ENCODE measurements at regions not wholly inside any gene's neighbourhood (a gene's known extent, or its start where the extent isn't known, plus 50 kb on each side); places are given as distances from the start of the nearest gene placed in this dataset.

DNA sequence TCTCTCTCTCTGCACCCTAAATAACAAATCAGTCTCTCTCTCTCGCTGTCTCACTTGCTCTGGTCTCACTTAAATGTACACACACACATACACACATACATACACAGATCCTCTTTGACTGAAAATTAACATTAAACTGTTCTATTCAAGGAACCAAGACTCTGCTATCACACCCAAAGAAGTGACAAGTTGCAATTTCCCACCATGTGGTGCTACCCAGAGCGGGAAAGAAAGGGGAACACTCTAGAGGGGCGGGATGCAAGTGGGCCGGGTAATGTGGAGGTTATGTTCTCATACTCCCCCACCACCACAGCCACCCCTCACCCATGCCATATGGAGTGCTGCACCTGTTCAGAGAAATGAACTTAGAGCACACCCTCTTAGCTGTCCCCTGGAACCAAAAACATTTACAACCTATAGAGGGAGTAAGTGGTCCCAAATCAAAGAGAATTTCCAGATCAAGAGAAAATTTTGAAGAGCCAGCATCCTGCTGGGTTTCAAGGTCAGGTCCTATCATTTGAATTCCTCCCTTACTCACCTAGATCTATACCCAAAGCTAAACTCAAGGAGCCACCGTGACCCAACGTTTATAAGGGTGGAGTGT is 319.4 kb downstream of the BRINP2 start:
- DNase-seq (ENCODE audit: low spot score in 2 of 2) (no peak), ATAC-seq (replicated peaks; ENCODE audit: extremely low read depth, poor library complexity, severe bottlenecking) (no peak)
- Mint-ChIP-seq H3K9me3 (peaks cover 24% of the 10 kb centered on the region), H3K27ac (ENCODE audit: low read depth) (no peak overlapping the region), H3K36me3 (ENCODE audit: insufficient read depth) (no peaks in the 10 kb centered on the region), H3K4me3 (no peak overlapping the region), H3K27me3 (no peaks in the 10 kb centered on the region), H3K4me1 (no peaks in the 10 kb centered on the region)

DNA sequence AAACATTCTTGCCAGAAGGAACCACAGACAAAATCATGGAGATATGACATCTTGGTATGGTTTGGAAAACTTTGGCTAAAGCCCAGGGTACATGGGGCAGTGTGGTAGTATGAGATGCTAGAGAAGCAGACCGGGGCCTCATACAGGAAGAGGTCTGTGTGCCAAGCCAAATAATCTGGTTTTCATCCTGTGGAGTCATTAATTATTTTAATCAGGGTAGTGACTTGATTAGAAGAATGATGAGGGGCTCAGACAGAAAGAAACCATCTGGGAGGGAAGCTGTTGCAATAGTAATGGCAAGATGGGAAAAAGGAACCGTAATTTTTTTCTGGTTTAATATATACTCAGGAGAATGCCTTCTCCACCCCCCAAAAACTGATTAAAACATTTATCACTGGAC is 318.0 kb downstream of the BRINP2 start:
- Mint-ChIP-seq H3K9me3 (peaks cover 30% of the 10 kb centered on the region), H3K4me1 (no peaks in the 10 kb centered on the region), H3K36me3 (ENCODE audit: insufficient read depth) (no peaks in the 10 kb centered on the region), H3K4me3 (no peak overlapping the region), H3K27me3 (no peaks in the 10 kb centered on the region), H3K27ac (ENCODE audit: low read depth) (no peak overlapping the region)
- no peak for ATAC-seq (replicated peaks; ENCODE audit: extremely low read depth, poor library complexity, severe bottlenecking)
- no peak for DNase-seq (ENCODE audit: low spot score in 2 of 2)

DNA sequence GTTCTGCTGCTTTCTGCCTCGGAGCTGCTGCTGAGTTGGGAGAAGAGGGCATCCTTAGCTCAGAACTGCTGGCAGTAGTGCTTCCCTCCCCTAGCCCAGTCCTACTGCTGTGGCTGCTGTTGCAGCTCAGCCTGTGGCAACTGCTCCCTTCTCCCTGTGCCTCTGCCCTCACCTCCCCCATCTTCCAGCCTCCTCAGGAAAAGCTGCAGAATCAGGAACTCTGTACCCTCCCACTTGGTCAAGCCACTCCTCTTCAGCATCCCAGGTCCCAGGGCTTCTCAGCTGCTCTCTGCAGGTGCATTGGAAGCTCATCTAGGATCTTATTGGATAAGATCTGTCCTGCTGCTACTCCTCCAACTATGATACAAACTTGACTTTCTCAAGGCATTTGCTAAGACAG is 316.7 kb downstream of the BRINP2 start:
- Mint-ChIP-seq H3K36me3 (ENCODE audit: insufficient read depth) (no peaks in the 10 kb centered on the region), H3K4me3 (no peak overlapping the region), H3K27me3 (no peaks in the 10 kb centered on the region), H3K27ac (ENCODE audit: low read depth) (no peak overlapping the region), H3K9me3 (peaks cover 30% of the 10 kb centered on the region), H3K4me1 (no peaks in the 10 kb centered on the region)
- DNase-seq (ENCODE audit: low spot score in 2 of 2) (no peak), ATAC-seq (replicated peaks; ENCODE audit: extremely low read depth, poor library complexity, severe bottlenecking) (no peak)

DNA sequence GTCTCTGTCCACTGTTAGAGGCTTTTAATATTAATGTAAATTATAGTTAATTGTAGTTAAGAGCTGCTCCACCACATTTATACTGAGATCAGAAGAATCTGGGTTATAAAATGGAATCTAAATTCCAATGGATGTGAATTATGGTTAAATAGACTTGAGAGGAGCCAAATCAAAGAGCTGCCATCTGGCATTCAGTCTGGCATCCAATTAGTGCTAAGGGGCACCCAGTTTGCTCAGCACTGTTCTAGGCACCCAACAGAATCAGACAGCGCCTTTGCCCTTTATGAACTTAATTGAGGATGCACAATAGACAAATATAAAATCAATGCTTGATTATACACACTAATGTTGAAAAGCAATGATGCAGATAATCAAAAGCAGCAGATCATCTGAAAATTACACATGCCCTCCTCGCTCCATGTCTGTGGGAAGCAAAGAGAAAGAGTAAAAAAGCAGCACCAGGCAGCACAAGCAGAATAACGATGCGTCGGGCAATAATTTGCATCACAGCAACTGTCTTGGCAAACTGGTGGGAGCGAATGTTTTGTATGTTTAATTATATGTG is 310.1 kb downstream of the BRINP2 start:
- Mint-ChIP-seq H3K4me3 (no peak overlapping the region), H3K27me3 (no peaks in the 10 kb centered on the region), H3K36me3 (ENCODE audit: insufficient read depth) (no peaks in the 10 kb centered on the region), H3K9me3 (peaks cover 42% of the 10 kb centered on the region), H3K27ac (ENCODE audit: low read depth) (no peak overlapping the region), H3K4me1 (no peaks in the 10 kb centered on the region)
- ATAC-seq (replicated peaks; ENCODE audit: extremely low read depth, poor library complexity, severe bottlenecking) (no peak), DNase-seq (ENCODE audit: low spot score in 2 of 2) (no peak)

DNA sequence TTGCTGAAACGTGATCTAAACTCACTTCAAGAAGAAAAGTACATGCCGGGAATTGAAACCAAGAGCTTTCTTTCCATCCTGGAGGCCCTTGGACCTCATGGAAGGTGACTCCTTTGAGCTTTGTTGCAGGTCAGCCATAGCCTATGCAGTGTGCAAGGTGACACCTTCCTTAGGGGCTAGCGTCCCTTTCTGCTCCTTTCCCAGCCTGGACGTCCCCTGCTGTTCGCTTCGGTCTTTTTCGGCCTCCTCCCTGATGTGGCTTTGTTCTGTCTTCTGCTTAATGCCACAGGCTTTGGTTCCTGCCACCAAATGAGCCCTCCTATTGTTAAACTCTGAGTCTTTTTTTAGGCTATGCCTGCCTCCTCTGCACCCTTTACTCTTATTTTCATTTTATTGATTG is 308.8 kb downstream of the BRINP2 start:
- Mint-ChIP-seq H3K27ac (ENCODE audit: low read depth) (no peak overlapping the region), H3K4me1 (no peaks in the 10 kb centered on the region), H3K36me3 (ENCODE audit: insufficient read depth) (no peaks in the 10 kb centered on the region), H3K27me3 (no peaks in the 10 kb centered on the region), H3K4me3 (no peak overlapping the region), H3K9me3 (peaks cover 30% of the 10 kb centered on the region)
- DNase-seq (ENCODE audit: low spot score in 2 of 2) (no peak), ATAC-seq (replicated peaks; ENCODE audit: extremely low read depth, poor library complexity, severe bottlenecking) (no peak)

DNA sequence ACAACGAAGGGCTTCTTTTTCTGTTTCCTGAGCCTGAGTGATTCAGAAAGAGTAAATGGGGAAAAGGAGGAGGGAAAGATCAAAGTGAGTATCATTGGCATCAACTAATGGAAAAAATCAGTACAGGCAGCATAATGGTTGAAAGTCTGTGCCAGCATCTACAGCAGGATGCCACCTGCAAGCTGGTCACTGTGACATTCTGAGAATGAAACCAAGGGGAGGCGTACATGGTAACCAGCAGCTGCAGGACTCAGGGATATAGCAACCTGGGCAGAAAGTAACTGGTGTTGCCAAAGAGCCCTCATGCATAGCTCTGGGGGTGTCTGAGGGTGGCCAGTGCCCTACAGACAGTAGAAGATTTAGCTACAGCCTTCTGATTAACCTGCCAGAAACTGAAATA is 305.9 kb downstream of the BRINP2 start:
- no peaks in the 10 kb centered on the region for H3K4me1 Mint-ChIP-seq
- DNase-seq (ENCODE audit: low spot score in 2 of 2): no peak
- peaks cover 37% of the 10 kb centered on the region for H3K9me3 Mint-ChIP-seq
- no peaks in the 10 kb centered on the region for H3K27me3 Mint-ChIP-seq
- ATAC-seq (replicated peaks; ENCODE audit: extremely low read depth, poor library complexity, severe bottlenecking): no peak
- H3K4me3 Mint-ChIP-seq: no peak overlapping the region
- H3K36me3 Mint-ChIP-seq (ENCODE audit: insufficient read depth): no peaks in the 10 kb centered on the region
- H3K27ac Mint-ChIP-seq (ENCODE audit: low read depth): no peak overlapping the region

DNA sequence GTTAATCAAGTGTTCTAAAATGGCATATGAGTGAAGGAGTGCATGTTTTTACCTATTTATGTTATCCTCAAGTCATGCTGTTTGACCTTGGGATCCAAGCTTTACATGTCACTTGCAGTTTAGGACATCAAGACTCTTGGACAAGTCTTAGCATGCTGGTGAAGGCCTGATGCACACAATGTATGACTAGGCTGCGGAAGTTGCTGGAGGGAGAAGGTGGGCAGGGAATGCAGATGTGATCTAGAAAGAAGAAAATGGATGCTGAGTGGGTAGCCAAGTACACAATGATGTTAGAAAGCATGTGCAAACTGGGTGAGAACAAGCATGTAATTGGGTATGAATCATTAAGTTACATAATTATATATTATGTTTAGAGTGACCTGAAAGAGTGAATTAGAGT is 301.8 kb downstream of the BRINP2 start:
- no peak for ATAC-seq (replicated peaks; ENCODE audit: extremely low read depth, poor library complexity, severe bottlenecking)

DNA sequence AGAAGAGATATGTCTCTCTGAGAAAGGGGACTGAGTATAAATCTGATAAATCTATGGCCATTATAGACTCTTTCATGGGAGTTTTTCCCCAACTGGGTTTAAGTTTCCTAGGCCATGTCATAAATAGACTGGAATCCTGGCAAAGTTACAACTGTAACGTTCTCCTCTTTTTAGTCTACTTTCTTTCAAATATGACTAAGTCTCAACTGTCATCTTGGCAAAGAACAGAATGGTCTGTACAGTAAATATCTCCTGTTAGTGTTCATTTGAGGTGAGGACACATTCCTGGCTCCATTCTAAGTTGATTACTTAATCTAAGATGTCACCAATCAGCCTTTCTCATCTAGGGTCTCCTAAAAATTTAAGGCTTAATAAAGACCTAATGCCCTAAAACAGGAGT is 300.5 kb downstream of the BRINP2 start:
- no peaks in the 10 kb centered on the region for H3K36me3 Mint-ChIP-seq (ENCODE audit: insufficient read depth)
- no peak overlapping the region for H3K4me3 Mint-ChIP-seq
- H3K4me1 Mint-ChIP-seq: no peaks in the 10 kb centered on the region
- ATAC-seq (replicated peaks; ENCODE audit: extremely low read depth, poor library complexity, severe bottlenecking): no peak
- no peaks in the 10 kb centered on the region for H3K27me3 Mint-ChIP-seq
- H3K27ac Mint-ChIP-seq (ENCODE audit: low read depth): no peak overlapping the region
- peaks cover 22% of the 10 kb centered on the region for H3K9me3 Mint-ChIP-seq
- DNase-seq (ENCODE audit: low spot score in 2 of 2): no peak

More for the DNA sequence above, 301.8 kb downstream of the BRINP2 start:
- no peak overlapping the region for H3K27ac Mint-ChIP-seq (ENCODE audit: low read depth)
- H3K27me3 Mint-ChIP-seq: no peaks in the 10 kb centered on the region
- no peak for DNase-seq (ENCODE audit: low spot score in 2 of 2)
- H3K36me3 Mint-ChIP-seq (ENCODE audit: insufficient read depth): no peaks in the 10 kb centered on the region
- no peak overlapping the region for H3K4me3 Mint-ChIP-seq
- H3K4me1 Mint-ChIP-seq: no peaks in the 10 kb centered on the region
- H3K9me3 Mint-ChIP-seq: peaks cover 20% of the 10 kb centered on the region

DNA sequence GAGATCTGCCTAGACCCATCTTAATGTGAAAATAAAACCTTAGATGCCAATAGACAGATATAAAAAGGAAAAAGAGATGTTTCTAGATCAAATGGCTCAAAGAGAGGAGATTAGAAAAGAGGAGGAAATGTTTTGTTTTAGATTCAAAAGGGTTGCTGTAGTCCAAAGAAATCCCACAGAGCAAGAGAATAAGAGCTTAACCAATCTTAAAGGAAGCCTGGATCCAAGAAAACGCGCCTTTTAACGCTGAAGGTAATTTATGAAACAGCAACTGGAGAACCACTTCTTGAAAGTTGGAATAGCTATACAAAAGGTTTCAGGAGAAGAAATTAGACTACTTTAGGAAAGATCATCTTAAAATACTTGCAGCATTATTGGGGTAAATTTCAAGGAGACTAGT is 298.8 kb downstream of the BRINP2 start:
- Mint-ChIP-seq H3K9me3 (peaks cover 20% of the 10 kb centered on the region), H3K36me3 (ENCODE audit: insufficient read depth) (no peaks in the 10 kb centered on the region), H3K4me1 (no peaks in the 10 kb centered on the region), H3K4me3 (no peak overlapping the region), H3K27me3 (no peaks in the 10 kb centered on the region), H3K27ac (ENCODE audit: low read depth) (no peak overlapping the region)
- DNase-seq (ENCODE audit: low spot score in 2 of 2) (no peak), ATAC-seq (replicated peaks; ENCODE audit: extremely low read depth, poor library complexity, severe bottlenecking) (no peak)

DNA sequence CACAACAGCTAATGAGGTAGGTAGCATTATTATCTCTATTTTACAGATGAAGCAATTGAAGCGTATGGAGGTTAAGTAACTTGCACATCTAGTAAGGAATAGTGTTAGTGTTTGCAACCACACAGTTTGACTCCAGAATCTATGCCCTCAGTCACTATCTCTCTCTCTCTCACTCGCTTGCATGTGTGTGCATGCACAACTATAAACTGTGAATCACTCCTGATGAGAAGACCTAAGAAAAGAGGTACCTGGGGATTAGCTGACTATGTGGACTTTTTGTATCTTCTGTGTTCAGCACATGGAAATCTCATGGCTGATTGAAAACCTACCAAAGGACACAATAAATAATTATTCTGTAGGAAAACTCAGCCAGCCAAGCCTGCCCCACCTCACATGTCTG is 295.5 kb downstream of the BRINP2 start:
- Mint-ChIP-seq H3K9me3 (peaks cover 25% of the 10 kb centered on the region), H3K36me3 (ENCODE audit: insufficient read depth) (no peaks in the 10 kb centered on the region), H3K27me3 (no peaks in the 10 kb centered on the region), H3K27ac (ENCODE audit: low read depth) (no peak overlapping the region), H3K4me3 (no peak overlapping the region), H3K4me1 (no peaks in the 10 kb centered on the region)
- no peak for DNase-seq (ENCODE audit: low spot score in 2 of 2)
- ATAC-seq (replicated peaks; ENCODE audit: extremely low read depth, poor library complexity, severe bottlenecking): no peak

DNA sequence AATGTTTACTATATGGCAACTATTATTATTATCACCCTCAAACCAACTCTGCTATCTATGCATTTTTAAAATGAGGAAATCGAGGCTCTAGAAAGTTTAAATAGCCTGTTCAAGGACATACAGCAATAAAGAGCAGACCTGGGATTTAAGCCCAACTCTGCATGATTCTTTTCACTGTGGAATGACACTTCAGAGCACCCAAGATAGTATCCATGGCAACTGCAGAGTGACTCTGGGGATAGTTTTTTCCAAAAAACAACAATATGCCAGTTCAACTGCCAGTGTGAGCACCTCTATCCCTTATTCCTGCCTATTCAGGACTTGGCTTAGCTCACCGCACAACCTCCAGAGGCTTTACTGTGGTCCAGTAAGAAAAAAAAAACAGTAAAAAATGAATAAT is 293.9 kb downstream of the BRINP2 start:
- Mint-ChIP-seq H3K4me3 (no peak overlapping the region), H3K27me3 (no peaks in the 10 kb centered on the region), H3K9me3 (peaks cover 40% of the 10 kb centered on the region), H3K4me1 (no peaks in the 10 kb centered on the region), H3K27ac (ENCODE audit: low read depth) (no peak overlapping the region), H3K36me3 (ENCODE audit: insufficient read depth) (no peaks in the 10 kb centered on the region)
- ATAC-seq (replicated peaks; ENCODE audit: extremely low read depth, poor library complexity, severe bottlenecking) (no peak), DNase-seq (ENCODE audit: low spot score in 2 of 2) (no peak)

DNA sequence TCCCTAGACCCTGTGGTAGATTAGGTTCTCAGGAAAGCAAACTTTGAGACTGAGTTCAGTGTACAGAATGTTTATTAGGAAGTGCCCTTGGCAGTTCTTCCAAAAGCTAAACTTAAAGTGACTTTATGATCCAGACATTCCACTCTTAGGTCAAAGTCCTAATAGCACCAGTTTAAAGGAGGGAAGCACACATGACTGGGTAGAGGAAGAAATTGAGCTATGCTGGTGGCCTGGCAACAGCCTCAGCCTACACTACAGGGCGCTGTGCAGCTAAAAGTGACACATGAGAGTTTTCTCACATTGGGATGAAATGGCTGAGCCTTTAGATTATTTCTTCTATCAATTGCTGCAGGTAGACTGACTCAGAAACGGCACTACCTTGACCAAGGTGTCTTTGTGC is 280.4 kb downstream of the BRINP2 start:
- no peak overlapping the region for H3K27ac Mint-ChIP-seq (ENCODE audit: low read depth)
- H3K36me3 Mint-ChIP-seq (ENCODE audit: insufficient read depth): no peaks in the 10 kb centered on the region
- no peak for ATAC-seq (replicated peaks; ENCODE audit: extremely low read depth, poor library complexity, severe bottlenecking)
- H3K9me3 Mint-ChIP-seq: peaks cover 13% of the 10 kb centered on the region
- no peaks in the 10 kb centered on the region for H3K27me3 Mint-ChIP-seq
- H3K4me3 Mint-ChIP-seq: no peak overlapping the region
- DNase-seq (ENCODE audit: low spot score in 2 of 2): no peak
- no peaks in the 10 kb centered on the region for H3K4me1 Mint-ChIP-seq

DNA sequence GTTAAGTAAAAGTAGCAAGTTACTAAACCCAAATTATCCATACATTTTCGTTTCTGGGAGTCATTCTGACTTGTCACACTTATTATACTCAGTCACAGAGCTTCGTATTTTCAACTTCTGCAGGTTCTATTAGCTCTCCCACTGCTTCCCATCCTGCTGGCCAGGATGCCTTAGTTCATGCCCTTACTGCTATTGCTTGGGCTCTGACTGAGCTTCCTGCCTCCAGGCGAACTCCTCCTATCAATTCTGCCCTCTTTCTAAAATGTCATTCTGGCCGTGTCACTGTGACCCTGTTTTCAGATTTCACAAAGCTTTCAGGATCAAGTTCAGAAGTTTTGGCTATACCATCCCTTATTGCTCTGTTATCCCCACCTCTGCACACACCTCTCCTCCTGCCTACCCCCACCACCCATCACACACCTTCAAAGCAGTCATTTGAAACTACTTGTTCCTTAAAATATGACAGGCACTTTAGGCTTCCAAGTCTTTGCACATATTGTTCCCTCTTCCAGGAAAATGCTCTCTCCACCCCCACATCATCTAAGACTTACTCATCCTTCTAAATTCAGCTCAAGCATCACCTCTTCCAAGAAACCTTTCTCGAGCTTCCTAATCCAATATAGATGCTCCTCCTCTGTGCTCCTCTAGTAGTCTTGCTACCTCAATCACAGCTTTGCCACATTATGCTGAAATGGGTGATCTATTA is 278.0 kb downstream of the BRINP2 start:
- no peak for DNase-seq (ENCODE audit: low spot score in 2 of 2)
- no peaks in the 10 kb centered on the region for H3K27me3 Mint-ChIP-seq
- no peak overlapping the region for H3K4me3 Mint-ChIP-seq
- ATAC-seq (replicated peaks; ENCODE audit: extremely low read depth, poor library complexity, severe bottlenecking): no peak
- H3K9me3 Mint-ChIP-seq: peaks cover 18% of the 10 kb centered on the region
- H3K4me1 Mint-ChIP-seq: no peaks in the 10 kb centered on the region
- H3K27ac Mint-ChIP-seq (ENCODE audit: low read depth): no peak overlapping the region
- no peaks in the 10 kb centered on the region for H3K36me3 Mint-ChIP-seq (ENCODE audit: insufficient read depth)
